ENCODE measurements at regions not wholly inside any gene's neighbourhood (a gene's known extent, or its start where the extent isn't known, plus 50 kb on each side); places are given as distances from the start of the nearest gene placed in this dataset.
"Not testable (repeated sequence)": the region's sequence is repeated elsewhere in the genome, so short reads cannot be mapped to it uniquely, and the experiment has no call there.

GRCh38 chr1:104266612-104267011 lies 516.9 kb downstream of the AMY1C start:
- no peaks in the 10 kb centered on the region for H3K36me3 ChIP-seq (ENCODE audit: insufficient read depth, low read length)
- H3K4me3 ChIP-seq (ENCODE audit: low read depth, low read length), result no peak overlapping the region
- H3K4me1 ChIP-seq (ENCODE audit: control insufficient read depth, insufficient read depth, low read length, unreplicated experiment), result no peaks in the 10 kb centered on the region
- H3K27ac ChIP-seq (ENCODE audit: low read depth, low read length), result no peak overlapping the region
- no peak overlapping the region for H2AFZ ChIP-seq (ENCODE audit: low read length, unreplicated experiment)
- H3K27me3 ChIP-seq (ENCODE audit: insufficient read depth, low read length), result no peaks in the 10 kb centered on the region
- H3K79me2 ChIP-seq (ENCODE audit: control insufficient read depth, insufficient read depth, low read length, unreplicated experiment), result no peaks in the 10 kb centered on the region

GRCh38 chr1:104288322-104288721 lies 538.6 kb downstream of the AMY1C start:
- H2AFZ ChIP-seq (ENCODE audit: low read length, unreplicated experiment), result not testable (repeated sequence)

GRCh38 chr1:104291156-104291555 lies 541.5 kb downstream of the AMY1C start:
- Histone ChIP-seq H2AFZ (ENCODE audit: low read length, unreplicated experiment) (no peak overlapping the region), H3K4me3 (ENCODE audit: low read depth, low read length) (no peak overlapping the region), H3K36me3 (ENCODE audit: insufficient read depth, low read length) (no peaks in the 10 kb centered on the region), H3K27ac (ENCODE audit: low read depth, low read length) (no peak overlapping the region), H3K27me3 (ENCODE audit: insufficient read depth, low read length) (no peaks in the 10 kb centered on the region), H3K4me1 (ENCODE audit: control insufficient read depth, insufficient read depth, low read length, unreplicated experiment) (no peaks in the 10 kb centered on the region), H3K79me2 (ENCODE audit: control insufficient read depth, insufficient read depth, low read length, unreplicated experiment) (no peaks in the 10 kb centered on the region)

More at GRCh38 chr1:104288322-104288721, 538.6 kb downstream of the AMY1C start:
- H3K4me1 ChIP-seq (ENCODE audit: control insufficient read depth, insufficient read depth, low read length, unreplicated experiment); H3K79me2 ChIP-seq (ENCODE audit: control insufficient read depth, insufficient read depth, low read length, unreplicated experiment); H3K36me3 ChIP-seq (ENCODE audit: insufficient read depth, low read length); H3K27ac ChIP-seq (ENCODE audit: low read depth, low read length); H3K27me3 ChIP-seq (ENCODE audit: insufficient read depth, low read length); H3K4me3 ChIP-seq (ENCODE audit: low read depth, low read length): not testable (repeated sequence)

DNA sequence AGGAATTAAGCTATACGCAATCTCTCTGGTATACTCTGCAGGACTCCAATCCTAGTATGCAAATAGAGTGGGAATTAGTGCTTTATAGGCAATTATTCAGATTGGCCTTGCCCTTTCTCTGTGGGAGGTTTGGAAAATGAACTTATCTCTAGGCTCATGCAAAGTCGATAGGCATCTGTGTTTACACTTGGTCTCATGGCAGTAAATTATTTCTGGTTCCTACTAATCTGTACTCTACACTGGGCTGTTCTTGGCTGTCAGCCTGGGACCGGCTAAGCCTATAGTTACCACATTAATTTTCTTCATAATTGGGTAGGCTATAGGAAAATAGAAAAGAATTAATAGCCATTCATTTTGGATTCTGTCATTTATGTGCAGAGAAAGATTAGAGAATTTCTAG lies 544.6 kb downstream of the AMY1C start:
- no peaks in the 10 kb centered on the region for H3K36me3 ChIP-seq (ENCODE audit: insufficient read depth, low read length)
- H3K79me2 ChIP-seq (ENCODE audit: control insufficient read depth, insufficient read depth, low read length, unreplicated experiment), result no peaks in the 10 kb centered on the region
- no peak overlapping the region for H3K27ac ChIP-seq (ENCODE audit: low read depth, low read length)
- H3K27me3 ChIP-seq (ENCODE audit: insufficient read depth, low read length), result no peaks in the 10 kb centered on the region
- no peak overlapping the region for H2AFZ ChIP-seq (ENCODE audit: low read length, unreplicated experiment)
- no peaks in the 10 kb centered on the region for H3K4me1 ChIP-seq (ENCODE audit: control insufficient read depth, insufficient read depth, low read length, unreplicated experiment)
- no peak overlapping the region for H3K4me3 ChIP-seq (ENCODE audit: low read depth, low read length)

DNA sequence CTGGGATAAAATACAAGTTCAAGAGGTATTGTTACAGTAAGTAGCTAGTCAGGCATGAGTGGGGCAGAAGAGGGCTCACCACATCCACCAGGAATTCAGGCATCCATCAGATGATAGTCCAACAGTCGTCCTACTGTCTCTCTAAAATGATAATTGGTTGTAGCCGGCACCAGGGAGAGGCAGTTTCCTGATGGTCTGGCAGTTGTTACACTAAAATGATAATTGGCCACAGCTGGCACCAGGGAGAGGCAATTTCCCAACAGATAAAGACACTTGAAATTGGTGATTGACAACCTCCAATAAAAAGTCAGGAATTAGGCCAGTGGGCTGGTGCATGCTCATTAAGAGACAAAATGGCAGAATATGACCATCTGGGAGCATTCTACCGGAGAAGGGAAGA lies 545.8 kb downstream of the AMY1C start:
- Histone ChIP-seq H2AFZ (ENCODE audit: low read length, unreplicated experiment) (no peak overlapping the region), H3K27me3 (ENCODE audit: insufficient read depth, low read length) (no peaks in the 10 kb centered on the region), H3K27ac (ENCODE audit: low read depth, low read length) (no peak overlapping the region), H3K79me2 (ENCODE audit: control insufficient read depth, insufficient read depth, low read length, unreplicated experiment) (no peaks in the 10 kb centered on the region), H3K4me1 (ENCODE audit: control insufficient read depth, insufficient read depth, low read length, unreplicated experiment) (no peaks in the 10 kb centered on the region), H3K36me3 (ENCODE audit: insufficient read depth, low read length) (no peaks in the 10 kb centered on the region), H3K4me3 (ENCODE audit: low read depth, low read length) (no peak overlapping the region)

DNA sequence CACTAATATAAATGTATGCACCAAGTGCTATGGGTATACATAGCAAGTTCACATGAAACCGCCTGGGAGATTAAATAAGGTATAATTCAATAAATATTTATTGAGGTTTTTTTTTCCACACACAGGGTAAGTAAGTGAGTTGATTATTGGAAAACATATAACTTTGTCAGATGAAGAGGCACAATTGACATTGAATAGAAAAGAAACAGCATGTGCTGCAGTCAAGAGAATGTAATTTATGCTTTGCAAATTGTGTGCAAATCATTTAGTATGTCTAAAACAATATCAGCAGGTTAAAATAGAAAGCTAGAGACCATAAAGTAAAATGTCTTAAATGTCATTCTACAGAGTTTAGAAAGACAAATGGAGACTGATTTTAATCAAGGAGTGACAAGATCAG lies 560.0 kb downstream of the AMY1C start:
- Histone ChIP-seq H3K4me1 (ENCODE audit: control insufficient read depth, insufficient read depth, low read length, unreplicated experiment) (no peaks in the 10 kb centered on the region), H3K27ac (ENCODE audit: low read depth, low read length) (no peak overlapping the region), H3K79me2 (ENCODE audit: control insufficient read depth, insufficient read depth, low read length, unreplicated experiment) (no peaks in the 10 kb centered on the region), H3K36me3 (ENCODE audit: insufficient read depth, low read length) (no peaks in the 10 kb centered on the region), H2AFZ (ENCODE audit: low read length, unreplicated experiment) (no peak overlapping the region), H3K27me3 (ENCODE audit: insufficient read depth, low read length) (no peaks in the 10 kb centered on the region), H3K4me3 (ENCODE audit: low read depth, low read length) (no peak overlapping the region)

DNA sequence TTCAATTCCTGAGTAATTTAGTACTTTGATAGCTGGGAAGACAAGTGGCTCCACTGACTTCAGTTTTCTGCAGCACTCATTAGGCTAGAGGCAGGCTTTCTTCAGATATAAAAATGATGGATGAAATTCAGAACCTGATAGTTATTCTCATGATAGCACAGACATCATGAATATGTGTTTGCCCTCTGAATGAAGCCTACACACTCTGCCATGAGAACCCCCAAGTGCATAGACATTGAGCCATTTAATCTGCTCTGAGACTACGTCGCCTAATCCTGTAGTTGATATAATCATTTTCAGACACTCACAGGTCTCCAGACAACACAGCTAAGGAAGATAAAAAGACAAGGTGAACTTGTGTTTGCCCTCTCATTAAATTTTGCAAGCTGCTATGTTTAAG lies 566.1 kb downstream of the AMY1C start:
- no peaks in the 10 kb centered on the region for H3K4me1 ChIP-seq (ENCODE audit: control insufficient read depth, insufficient read depth, low read length, unreplicated experiment)
- no peaks in the 10 kb centered on the region for H3K27me3 ChIP-seq (ENCODE audit: insufficient read depth, low read length)
- no peak overlapping the region for H2AFZ ChIP-seq (ENCODE audit: low read length, unreplicated experiment)
- H3K36me3 ChIP-seq (ENCODE audit: insufficient read depth, low read length), result no peaks in the 10 kb centered on the region
- H3K79me2 ChIP-seq (ENCODE audit: control insufficient read depth, insufficient read depth, low read length, unreplicated experiment), result no peaks in the 10 kb centered on the region
- no peak overlapping the region for H3K27ac ChIP-seq (ENCODE audit: low read depth, low read length)
- no peak overlapping the region for H3K4me3 ChIP-seq (ENCODE audit: low read depth, low read length)

DNA sequence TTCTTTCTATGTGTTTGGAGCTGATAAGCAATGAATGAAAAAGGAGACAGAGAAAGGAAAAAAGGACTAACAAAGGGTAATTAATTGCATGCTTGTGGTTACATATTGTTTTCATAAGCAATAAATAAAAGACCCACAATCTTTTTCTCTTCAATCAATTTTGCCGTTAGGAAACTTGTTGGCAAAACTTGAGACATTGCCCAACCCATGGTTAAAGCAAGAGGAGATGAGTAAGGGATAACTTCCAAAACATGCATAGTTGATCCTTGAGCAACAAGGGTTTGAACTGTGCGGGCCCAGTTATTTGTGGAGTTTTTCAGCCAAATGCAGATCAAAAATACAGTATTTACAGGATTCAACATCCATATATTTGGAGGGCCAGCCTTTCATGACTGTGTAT lies 572.4 kb downstream of the AMY1C start:
- Histone ChIP-seq H3K36me3 (ENCODE audit: insufficient read depth, low read length) (no peaks in the 10 kb centered on the region), H3K4me3 (ENCODE audit: low read depth, low read length) (no peak overlapping the region), H3K4me1 (ENCODE audit: control insufficient read depth, insufficient read depth, low read length, unreplicated experiment) (no peaks in the 10 kb centered on the region), H2AFZ (ENCODE audit: low read length, unreplicated experiment) (no peak overlapping the region), H3K27ac (ENCODE audit: low read depth, low read length) (no peak overlapping the region), H3K79me2 (ENCODE audit: control insufficient read depth, insufficient read depth, low read length, unreplicated experiment) (no peaks in the 10 kb centered on the region), H3K27me3 (ENCODE audit: insufficient read depth, low read length) (no peaks in the 10 kb centered on the region)

DNA sequence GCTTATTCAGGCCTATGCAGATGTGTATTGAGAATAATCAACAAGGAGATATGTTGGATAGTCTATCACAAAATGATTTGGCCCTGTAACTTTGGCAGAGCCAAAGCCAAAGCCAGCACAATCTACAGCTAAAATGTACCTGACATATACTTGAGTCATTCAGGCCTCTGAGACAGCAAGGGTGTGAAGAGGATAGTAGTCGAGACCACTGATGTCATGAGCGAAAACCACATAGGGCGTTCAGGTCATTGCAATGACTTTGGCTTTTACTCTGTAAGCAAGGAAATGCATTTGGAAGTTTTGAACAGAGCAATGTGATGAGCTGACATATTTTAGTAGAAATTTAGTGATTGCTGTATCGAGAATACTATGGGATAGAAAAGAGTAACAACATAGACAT lies 579.6 kb downstream of the AMY1C start:
- Histone ChIP-seq H3K4me3 (ENCODE audit: low read depth, low read length) (no peak overlapping the region), H3K4me1 (ENCODE audit: control insufficient read depth, insufficient read depth, low read length, unreplicated experiment) (no peaks in the 10 kb centered on the region), H3K27ac (ENCODE audit: low read depth, low read length) (no peak overlapping the region), H3K36me3 (ENCODE audit: insufficient read depth, low read length) (no peaks in the 10 kb centered on the region), H2AFZ (ENCODE audit: low read length, unreplicated experiment) (no peak overlapping the region), H3K79me2 (ENCODE audit: control insufficient read depth, insufficient read depth, low read length, unreplicated experiment) (no peaks in the 10 kb centered on the region), H3K27me3 (ENCODE audit: insufficient read depth, low read length) (no peaks in the 10 kb centered on the region)

- H3K27ac ChIP-seq (ENCODE audit: low read depth, low read length), result no peak overlapping the region
- H3K4me3 ChIP-seq (ENCODE audit: low read depth, low read length), result no peak overlapping the region
- H2AFZ ChIP-seq (ENCODE audit: low read length, unreplicated experiment), result no peak overlapping the region
- no peaks in the 10 kb centered on the region for H3K79me2 ChIP-seq (ENCODE audit: control insufficient read depth, insufficient read depth, low read length, unreplicated experiment)
- H3K4me1 ChIP-seq (ENCODE audit: control insufficient read depth, insufficient read depth, low read length, unreplicated experiment), result no peaks in the 10 kb centered on the region
- no peaks in the 10 kb centered on the region for H3K27me3 ChIP-seq (ENCODE audit: insufficient read depth, low read length)
- H3K36me3 ChIP-seq (ENCODE audit: insufficient read depth, low read length), result no peaks in the 10 kb centered on the region
Measured at GRCh38 chr1:104331763-104332162, 582.1 kb downstream of the AMY1C start.

GRCh38 chr1:104337927-104338326 lies 588.2 kb downstream of the AMY1C start:
- H3K4me3 ChIP-seq (ENCODE audit: low read depth, low read length); H3K4me1 ChIP-seq (ENCODE audit: control insufficient read depth, insufficient read depth, low read length, unreplicated experiment); H3K27ac ChIP-seq (ENCODE audit: low read depth, low read length); H2AFZ ChIP-seq (ENCODE audit: low read length, unreplicated experiment); H3K36me3 ChIP-seq (ENCODE audit: insufficient read depth, low read length); H3K79me2 ChIP-seq (ENCODE audit: control insufficient read depth, insufficient read depth, low read length, unreplicated experiment); H3K27me3 ChIP-seq (ENCODE audit: insufficient read depth, low read length): not testable (repeated sequence)

DNA sequence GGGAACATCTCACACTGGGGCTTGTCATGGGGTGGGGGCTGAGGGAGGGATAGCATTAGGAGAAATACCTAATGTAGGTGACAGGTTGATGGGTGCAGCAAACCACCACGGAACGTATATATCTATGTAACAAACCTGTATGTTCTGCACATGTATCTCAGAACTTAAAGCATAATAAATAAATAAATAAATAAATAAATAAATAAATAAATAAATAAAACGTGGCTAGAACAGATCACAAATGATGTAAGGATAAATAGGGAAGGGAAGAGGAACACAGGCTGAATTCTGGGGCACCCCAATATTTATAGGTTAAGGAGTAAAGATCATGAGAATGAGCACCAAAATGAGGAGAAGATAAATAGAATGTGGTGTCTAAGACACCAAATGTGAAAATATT lies 592.2 kb downstream of the AMY1C start:
- Histone ChIP-seq H2AFZ (ENCODE audit: low read length, unreplicated experiment) (no peak overlapping the region), H3K27me3 (ENCODE audit: insufficient read depth, low read length) (no peaks in the 10 kb centered on the region), H3K79me2 (ENCODE audit: control insufficient read depth, insufficient read depth, low read length, unreplicated experiment) (no peaks in the 10 kb centered on the region), H3K4me1 (ENCODE audit: control insufficient read depth, insufficient read depth, low read length, unreplicated experiment) (no peaks in the 10 kb centered on the region), H3K4me3 (ENCODE audit: low read depth, low read length) (no peak overlapping the region), H3K27ac (ENCODE audit: low read depth, low read length) (no peak overlapping the region), H3K36me3 (ENCODE audit: insufficient read depth, low read length) (no peaks in the 10 kb centered on the region)

Data from ACC112 (cell line).